Astrocyte (in vitro differentiated cells and primary cell): ENCODE measurements at regions not wholly inside any gene's neighbourhood (a gene's known extent, or its start where the extent isn't known, plus 50 kb on each side); places are given as distances from the start of the nearest gene placed in this dataset.

ENCODE experiments used
- DNase-seq: peaks from one replicate; pipeline ENCODE4 v3.0.0-alpha.2; 2010; ENCODE audit warnings: low read depth
- FAIRE-seq: peaks from 2 replicates; lab custom pipeline; 2011; peaks lifted over from hg19 to GRCh38; lab: Jason Lieb, UNC
- H2AFZ ChIP-seq: 2 replicates; pipeline ENCODE4 v1.6.0; 2012; ENCODE audit warnings: low read depth, low read length, inconsistent platforms
- H3K27ac ChIP-seq: 2 replicates; pipeline ENCODE4 v1.5.1; 2011; ENCODE audit warnings: low read depth, low read length, inconsistent platforms
- H3K27me3 ChIP-seq: 2 replicates; pipeline ENCODE4 v1.6.0; 2011; ENCODE audit warnings: low read length, inconsistent platforms; ENCODE audit not compliant: insufficient read depth
- H3K36me3 ChIP-seq: 2 replicates; pipeline ENCODE4 v1.5.1; 2011; ENCODE audit warnings: low read length, inconsistent platforms; ENCODE audit not compliant: insufficient read depth
- H3K4me1 ChIP-seq: 2 replicates; pipeline ENCODE4 v1.5.1; 2011; ENCODE audit warnings: low read length, inconsistent platforms; ENCODE audit not compliant: insufficient read depth
- H3K4me2 ChIP-seq: 2 replicates; pipeline ENCODE4 v1.6.0; 2012; ENCODE audit warnings: low read length, inconsistent platforms
- H3K4me3 ChIP-seq: 2 replicates; pipeline ENCODE4 v1.5.1; 2011; ENCODE audit warnings: low read depth, mild to moderate bottlenecking, low read length, inconsistent platforms; ENCODE audit not compliant: insufficient read depth
- H3K79me2 ChIP-seq: 2 replicates; pipeline ENCODE4 v1.6.0; 2012; ENCODE audit warnings: mild to moderate bottlenecking, low read length, inconsistent platforms; ENCODE audit not compliant: insufficient read depth
- H3K9ac ChIP-seq: 2 replicates; pipeline ENCODE4 v1.6.0; 2012; ENCODE audit warnings: mild to moderate bottlenecking, low read length, inconsistent platforms
- H3K9me3 ChIP-seq: 2 replicates; pipeline ENCODE4 v1.5.1; 2012; ENCODE audit warnings: low read depth, mild to moderate bottlenecking, low read length, inconsistent platforms; ENCODE audit not compliant: insufficient read depth
- H4K20me1 ChIP-seq: 2 replicates; pipeline ENCODE4 v1.6.0; 2012; ENCODE audit warnings: low read length, inconsistent platforms; ENCODE audit not compliant: insufficient read depth
- H3K27ac Mint-ChIP-seq: one replicate; pipeline ENCODE4 v1.8.0; 2021; ENCODE audit warnings: mild to moderate bottlenecking, mixed read lengths; ENCODE audit not compliant: unreplicated experiment
- H3K27me3 Mint-ChIP-seq: one replicate; pipeline ENCODE4 v1.8.0; 2021; ENCODE audit warnings: low read depth, mixed read lengths; ENCODE audit not compliant: unreplicated experiment
- H3K36me3 Mint-ChIP-seq: one replicate; pipeline ENCODE4 v1.8.0; 2021; ENCODE audit warnings: low read depth, mixed read lengths; ENCODE audit not compliant: unreplicated experiment
- H3K4me1 Mint-ChIP-seq: one replicate; pipeline ENCODE4 v1.8.0; 2021; ENCODE audit warnings: low read depth, mixed read lengths; ENCODE audit not compliant: unreplicated experiment
- H3K4me3 Mint-ChIP-seq: one replicate; pipeline ENCODE4 v1.8.0; 2021; ENCODE audit warnings: mild to moderate bottlenecking, moderate library complexity, mixed read lengths; ENCODE audit not compliant: unreplicated experiment
- H3K9me3 Mint-ChIP-seq: one replicate; pipeline ENCODE4 v1.8.0; 2021; ENCODE audit warnings: mild to moderate bottlenecking, mixed read lengths; ENCODE audit not compliant: unreplicated experiment
- EZH2 ChIP-seq: IDR thresholded peaks from 2 replicates; pipeline ENCODE4 v1.6.1; 2012; ENCODE audit warnings: mild to moderate bottlenecking, low read length, inconsistent platforms; ENCODE audit not compliant: insufficient read depth
- TF ChIP-seq, protein P1 (sequence below): IDR thresholded peaks from 2 replicates; pipeline ENCODE4 v1.5.1; 2011; ENCODE audit warnings: low read depth, mild to moderate bottlenecking, inconsistent platforms, low read length, moderate library complexity; ENCODE audit not compliant: insufficient read depth

DNA sequence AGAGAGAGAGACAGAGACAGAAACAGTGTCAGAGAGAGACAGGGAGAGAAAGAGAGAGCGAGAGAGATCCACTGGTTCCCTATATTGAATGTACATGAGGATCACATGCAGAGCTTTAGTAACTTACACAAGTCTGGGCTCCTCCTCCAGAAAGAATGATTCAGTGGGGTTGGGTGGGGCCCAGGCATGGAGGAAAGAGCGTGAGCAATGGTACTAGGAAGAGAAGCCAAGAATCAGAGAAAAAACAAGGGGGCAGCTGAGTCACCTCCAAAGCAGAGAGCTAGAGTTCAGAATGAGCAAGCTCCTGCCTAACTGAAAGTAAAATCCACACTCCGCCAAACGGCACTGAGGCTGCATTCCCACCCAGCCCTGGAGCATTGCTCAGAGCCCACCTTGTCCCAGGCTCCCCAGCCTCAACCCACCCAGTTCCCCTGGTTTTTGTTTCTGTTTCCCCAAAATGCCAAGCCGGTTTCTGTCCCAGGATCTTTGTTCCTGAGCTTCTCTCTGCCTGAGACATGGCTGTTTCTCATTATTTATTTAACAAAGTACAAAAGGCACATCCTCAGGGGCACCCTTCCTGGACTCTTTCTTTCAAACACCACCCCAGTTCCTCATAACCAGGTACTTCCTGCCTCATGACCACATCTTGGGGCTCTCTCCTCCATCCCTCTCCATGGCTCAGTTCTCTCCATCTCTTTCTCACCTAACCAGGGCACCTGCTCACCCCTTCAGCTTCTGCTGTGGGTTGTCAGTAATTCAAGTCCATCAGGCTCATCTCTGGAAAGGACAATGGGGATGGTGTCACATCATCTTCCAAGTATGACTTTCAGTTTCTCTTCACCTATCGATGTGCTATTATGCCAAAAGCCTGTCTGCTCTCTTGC, 670.3 kb upstream of the TBX3 start:
- H3K4me1 ChIP-seq, result peaks cover 8% of the 10 kb centered on the region
- H3K36me3 Mint-ChIP-seq, result no peaks in the 10 kb centered on the region
- no peaks in the 10 kb centered on the region for H3K27me3 ChIP-seq
- peak overlapping the region; percentile 95 for H3K4me2 ChIP-seq
- DNase-seq (peak; percentile 95), FAIRE-seq (peak; percentile 94)
- peak overlapping the region; percentile 92 for H3K9ac ChIP-seq
- H2AFZ ChIP-seq, result peak overlapping the region; percentile 73
- no peaks in the 10 kb centered on the region for H3K36me3 ChIP-seq
- H4K20me1 ChIP-seq, result no peaks in the 10 kb centered on the region
- H3K9me3 Mint-ChIP-seq, result no peaks in the 10 kb centered on the region
- peaks cover 17% of the 10 kb centered on the region for H3K4me1 Mint-ChIP-seq
- peak overlapping the region; percentile 98 for H3K27ac ChIP-seq
- peak overlapping the region; percentile 67 for H3K4me3 ChIP-seq
- H3K79me2 ChIP-seq, result no peaks in the 10 kb centered on the region
- peak overlapping the region; percentile 92 for H3K27ac Mint-ChIP-seq
- no peaks in the 10 kb centered on the region for H3K9me3 ChIP-seq
- H3K4me3 Mint-ChIP-seq, result peak overlapping the region; percentile 55
- TF ChIP-seq EZH2, result no peak
- TF ChIP-seq, protein P1, sequence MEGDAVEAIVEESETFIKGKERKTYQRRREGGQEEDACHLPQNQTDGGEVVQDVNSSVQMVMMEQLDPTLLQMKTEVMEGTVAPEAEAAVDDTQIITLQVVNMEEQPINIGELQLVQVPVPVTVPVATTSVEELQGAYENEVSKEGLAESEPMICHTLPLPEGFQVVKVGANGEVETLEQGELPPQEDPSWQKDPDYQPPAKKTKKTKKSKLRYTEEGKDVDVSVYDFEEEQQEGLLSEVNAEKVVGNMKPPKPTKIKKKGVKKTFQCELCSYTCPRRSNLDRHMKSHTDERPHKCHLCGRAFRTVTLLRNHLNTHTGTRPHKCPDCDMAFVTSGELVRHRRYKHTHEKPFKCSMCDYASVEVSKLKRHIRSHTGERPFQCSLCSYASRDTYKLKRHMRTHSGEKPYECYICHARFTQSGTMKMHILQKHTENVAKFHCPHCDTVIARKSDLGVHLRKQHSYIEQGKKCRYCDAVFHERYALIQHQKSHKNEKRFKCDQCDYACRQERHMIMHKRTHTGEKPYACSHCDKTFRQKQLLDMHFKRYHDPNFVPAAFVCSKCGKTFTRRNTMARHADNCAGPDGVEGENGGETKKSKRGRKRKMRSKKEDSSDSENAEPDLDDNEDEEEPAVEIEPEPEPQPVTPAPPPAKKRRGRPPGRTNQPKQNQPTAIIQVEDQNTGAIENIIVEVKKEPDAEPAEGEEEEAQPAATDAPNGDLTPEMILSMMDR, result no peak
- peaks cover 7% of the 10 kb centered on the region for H3K27me3 Mint-ChIP-seq

DNA sequence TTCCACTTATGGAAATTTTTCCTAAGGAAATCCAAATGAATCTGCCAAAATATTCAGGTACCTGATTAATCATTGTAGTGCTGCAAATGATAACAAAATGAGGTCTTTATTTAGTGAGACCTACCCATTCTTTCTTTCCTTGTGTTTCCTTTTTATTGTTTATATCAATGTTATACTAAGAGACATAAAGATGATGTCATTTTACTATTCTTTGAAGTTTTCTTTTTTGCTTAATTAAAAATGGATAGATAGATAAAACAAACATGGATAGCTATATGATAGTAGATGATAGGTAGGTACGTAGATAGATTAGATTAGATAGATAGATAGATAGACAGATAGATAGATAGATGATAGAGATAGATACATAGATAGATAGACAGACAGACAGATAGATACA, 669.5 kb upstream of the TBX3 start:
- no peak overlapping the region for H3K4me3 ChIP-seq
- H3K27me3 ChIP-seq, result no peaks in the 10 kb centered on the region
- DNase-seq (no peak), FAIRE-seq (no peak)
- no peaks in the 10 kb centered on the region for H3K9me3 Mint-ChIP-seq
- H3K27ac ChIP-seq, result peak overlapping the region; percentile 98
- H3K36me3 Mint-ChIP-seq, result no peaks in the 10 kb centered on the region
- no peak overlapping the region for H2AFZ ChIP-seq
- H3K27ac Mint-ChIP-seq, result no peak overlapping the region
- H3K4me2 ChIP-seq, result peak overlapping the region; percentile 95
- H3K9ac ChIP-seq, result no peak overlapping the region
- no peak overlapping the region for H3K4me3 Mint-ChIP-seq
- peaks cover 10% of the 10 kb centered on the region for H3K27me3 Mint-ChIP-seq
- no peaks in the 10 kb centered on the region for H3K36me3 ChIP-seq
- H4K20me1 ChIP-seq, result no peaks in the 10 kb centered on the region
- no peaks in the 10 kb centered on the region for H3K9me3 ChIP-seq
- peaks cover 8% of the 10 kb centered on the region for H3K4me1 ChIP-seq
- H3K4me1 Mint-ChIP-seq, result peaks cover 17% of the 10 kb centered on the region
- TF ChIP-seq EZH2, result no peak
- TF ChIP-seq, protein P1, result no peak
- no peaks in the 10 kb centered on the region for H3K79me2 ChIP-seq
